K562 (cell line): ENCODE measurements at regions not wholly inside any gene's neighbourhood (a gene's known extent, or its start where the extent isn't known, plus 50 kb on each side); places are given as distances from the start of the nearest gene placed in this dataset.

Source experiments
- MTA3 ChIP-seq: fragments of 450-650 bp; formaldehyde crosslinking; IDR thresholded peaks from 2 replicates; pipeline ENCODE4 v1.6.1; 2017; ENCODE audit warnings: mild to moderate bottlenecking, borderline replicate concordance
- NCOA2 ChIP-seq, 2 experiments: fragments of 450-650 bp; IDR thresholded peaks; 2 replicates each; pipeline ENCODE4 v1.6.1; 2018; ENCODE audit warnings: mild to moderate bottlenecking in 2 of 2, moderate library complexity in 1 of 2; ENCODE audit not compliant: partially characterized antibody in 2 of 2
- NFYB ChIP-seq: IDR thresholded peaks from 2 replicates; pipeline ENCODE4 v1.6.1; 2011; ENCODE audit warnings: mild to moderate bottlenecking, moderate library complexity; ENCODE audit not compliant: insufficient read length; ENCODE audit errors: extremely low read depth
- NR2C2 ChIP-seq, 2 experiments: fragments of 200-800 bp in 1 of 2; sonication (Bioruptor generic) in 1 of 2; sonication (generic) in 1 of 2; formaldehyde crosslinking in 1 of 2; IDR thresholded peaks; 2 replicates each; pipeline versions ENCODE4 v1.6.1 to v1.8.0; 2016 to 2022; ENCODE audit warnings: mild to moderate bottlenecking in 1 of 2, missing compliant biosample characterization in 1 of 2, missing genetic modification characterization in 1 of 2, missing genetic modification reagents in 1 of 2
- TCF7L2 ChIP-seq: fragments of 150-350 bp; IDR thresholded peaks from 2 replicates; pipeline ENCODE4 v1.6.1; 2016; ENCODE audit warnings: low read depth, mild to moderate bottlenecking, low read length, moderate library complexity
- TF ChIP-seq, protein P1 (sequence below), 2 experiments: fragments of 450-650 bp in 1 of 2; sonication (generic) in 1 of 2; formaldehyde crosslinking; conservative IDR thresholded peaks; 2 replicates each; pipeline versions ENCODE4 v1.4.0 to v1.8.1; 2020 to 2022; ENCODE audit warnings: mild to moderate bottlenecking in 1 of 2, missing genetic modification reagents in 1 of 2
- TF ChIP-seq, protein P2 (sequence below): sonication (generic); formaldehyde crosslinking; IDR thresholded peaks from 2 replicates; pipeline ENCODE4 v1.9.0; 2022; ENCODE audit warnings: mild to moderate bottlenecking, missing genetic modification reagents
- TF ChIP-seq, protein P3 (sequence below): IDR thresholded peaks from 2 replicates; pipeline ENCODE4 v1.6.1; 2016; ENCODE audit warnings: missing genetic modification characterization, missing compliant biosample characterization

DNA sequence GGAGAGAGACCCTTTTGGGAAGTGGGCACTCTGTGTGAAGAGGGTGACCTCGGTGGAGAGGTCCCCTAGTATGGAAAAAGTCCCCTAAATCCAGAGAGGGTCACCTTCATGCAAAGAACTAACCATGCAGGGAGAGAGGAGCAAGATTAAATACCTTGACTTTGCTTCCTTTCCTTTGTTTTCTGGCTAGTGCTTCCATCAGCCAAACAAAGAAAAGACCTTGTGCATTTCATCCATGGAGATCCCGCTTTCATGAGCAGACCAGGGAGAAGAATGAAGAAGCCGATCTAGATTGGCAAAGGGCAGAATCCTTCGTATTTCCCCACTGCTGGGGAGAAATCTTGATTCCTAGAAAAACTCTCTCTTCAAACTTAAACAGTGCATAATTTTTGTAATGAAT is 813.3 kb upstream of the CDH6 start:
- TF ChIP-seq, protein P1, sequence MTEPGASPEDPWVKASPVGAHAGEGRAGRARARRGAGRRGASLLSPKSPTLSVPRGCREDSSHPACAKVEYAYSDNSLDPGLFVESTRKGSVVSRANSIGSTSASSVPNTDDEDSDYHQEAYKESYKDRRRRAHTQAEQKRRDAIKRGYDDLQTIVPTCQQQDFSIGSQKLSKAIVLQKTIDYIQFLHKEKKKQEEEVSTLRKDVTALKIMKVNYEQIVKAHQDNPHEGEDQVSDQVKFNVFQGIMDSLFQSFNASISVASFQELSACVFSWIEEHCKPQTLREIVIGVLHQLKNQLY (CRISPR knock-in tag; conservative IDR thresholded peaks at IDR 0.05): no peak
- TF ChIP-seq TCF7L2 (no peak), NR2C2 (CRISPR knock-in tag; IDR thresholded peaks at IDR 0.05) (no peak), NR2C2 (tag; IDR thresholded peaks at IDR 0.05) (no peak), MTA3 (no peak), NCOA2 (IDR thresholded peaks at IDR 0.05; ENCODE audit: partially characterized antibody in 2 of 2) (no peak), NFYB (no peak)
- TF ChIP-seq, protein P2, sequence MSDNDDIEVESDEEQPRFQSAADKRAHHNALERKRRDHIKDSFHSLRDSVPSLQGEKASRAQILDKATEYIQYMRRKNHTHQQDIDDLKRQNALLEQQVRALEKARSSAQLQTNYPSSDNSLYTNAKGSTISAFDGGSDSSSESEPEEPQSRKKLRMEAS: no peak
- TF ChIP-seq, protein P3, sequence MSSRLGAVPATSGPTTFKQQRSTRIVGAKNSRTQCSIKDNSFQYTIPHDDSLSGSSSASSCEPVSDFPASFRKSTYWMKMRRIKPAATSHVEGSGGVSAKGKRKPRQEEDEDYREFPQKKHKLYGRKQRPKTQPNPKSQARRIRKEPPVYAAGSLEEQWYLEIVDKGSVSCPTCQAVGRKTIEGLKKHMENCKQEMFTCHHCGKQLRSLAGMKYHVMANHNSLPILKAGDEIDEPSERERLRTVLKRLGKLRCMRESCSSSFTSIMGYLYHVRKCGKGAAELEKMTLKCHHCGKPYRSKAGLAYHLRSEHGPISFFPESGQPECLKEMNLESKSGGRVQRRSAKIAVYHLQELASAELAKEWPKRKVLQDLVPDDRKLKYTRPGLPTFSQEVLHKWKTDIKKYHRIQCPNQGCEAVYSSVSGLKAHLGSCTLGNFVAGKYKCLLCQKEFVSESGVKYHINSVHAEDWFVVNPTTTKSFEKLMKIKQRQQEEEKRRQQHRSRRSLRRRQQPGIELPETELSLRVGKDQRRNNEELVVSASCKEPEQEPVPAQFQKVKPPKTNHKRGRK (tag): no peak
